SKM-1 treated with dmso at 0.1 percent for 144 hours (cell line): ENCODE measurements at regions not wholly inside any gene's neighbourhood (a gene's known extent, or its start where the extent isn't known, plus 50 kb on each side); places are given as distances from the start of the nearest gene placed in this dataset.

Experiments
- DNase-seq: peaks from one replicate; lab custom pipeline; 2025; ENCODE audit not compliant: unreplicated experiment; lab: John Stamatoyannopoulos, UW

- DNase-seq: no peak
Measured at GRCh38 chr11:130792772-130793171, 123.5 kb downstream of the SNX19 start.

GRCh38 chr11:130796828-130797227 is 119.5 kb downstream of the SNX19 start:
- DNase-seq: no peak

GRCh38 chr11:130798280-130798679 is 118.0 kb downstream of the SNX19 start:
- no peak for DNase-seq

GRCh38 chr11:130798801-130799200 is 117.5 kb downstream of the SNX19 start:
- no peak for DNase-seq

GRCh38 chr11:130801333-130802122 is 114.8 kb downstream of the SNX19 start:
- no peak for DNase-seq

GRCh38 chr11:130802567-130802966 is 113.7 kb downstream of the SNX19 start:
- no peak for DNase-seq

- DNase-seq: no peak
Measured at GRCh38 chr11:130804306-130805076, 111.8 kb downstream of the SNX19 start.

- DNase-seq: no peak
Measured at GRCh38 chr11:130806746-130807145, 109.5 kb downstream of the SNX19 start.

GRCh38 chr11:130808541-130808940 is 107.7 kb downstream of the SNX19 start:
- DNase-seq: no peak

GRCh38 chr11:130813196-130813595 is 103.1 kb downstream of the SNX19 start:
- DNase-seq: no peak

- DNase-seq: no peak
Measured at GRCh38 chr11:130813638-130814037, 102.6 kb downstream of the SNX19 start.

GRCh38 chr11:130814440-130815096 is 101.7 kb downstream of the SNX19 start:
- no peak for DNase-seq

- no peak for DNase-seq
Measured at GRCh38 chr11:130815097-130815802, 101.0 kb downstream of the SNX19 start.

GRCh38 chr11:130815956-130816355 is 100.3 kb downstream of the SNX19 start:
- DNase-seq: no peak

GRCh38 chr11:130816546-130817329 is 99.5 kb downstream of the SNX19 start:
- DNase-seq: no peak

GRCh38 chr11:130817330-130817944 is 98.8 kb downstream of the SNX19 start:
- DNase-seq: no peak

GRCh38 chr11:130819625-130820024 is 96.7 kb downstream of the SNX19 start:
- DNase-seq: no peak
